ENCODE measurements at regions not wholly inside any gene's neighbourhood (a gene's known extent, or its start where the extent isn't known, plus 50 kb on each side); places are given as distances from the start of the nearest gene placed in this dataset.
A peak's percentile ranks its signal among the peaks of the same experiment; 100 is the strongest.
"Not testable (repeated sequence)": the region's sequence is repeated elsewhere in the genome, so short reads cannot be mapped to it uniquely, and the experiment has no call there.

- DNase-seq (ENCODE audit: low read depth): not testable (repeated sequence)
Measured at GRCh38 chr9:81811688-81812087, 116.5 kb upstream of the SPATA31D4 start.

- no peak for DNase-seq (ENCODE audit: low read depth)
Measured at GRCh38 chr9:81814401-81814793, 113.8 kb upstream of the SPATA31D4 start.

- no peak for DNase-seq (ENCODE audit: low read depth)
Measured at GRCh38 chr9:81814794-81815464, 113.3 kb upstream of the SPATA31D4 start.

GRCh38 chr9:81815781-81816180 is 112.4 kb upstream of the SPATA31D4 start:
- DNase-seq (ENCODE audit: low read depth): no peak

GRCh38 chr9:81819155-81819554 is 109.1 kb upstream of the SPATA31D4 start:
- no peak for DNase-seq (ENCODE audit: low read depth)

GRCh38 chr9:81819859-81820546 is 108.2 kb upstream of the SPATA31D4 start:
- no peak for DNase-seq (ENCODE audit: low read depth)

GRCh38 chr9:81822301-81822865 is 105.8 kb upstream of the SPATA31D4 start:
- DNase-seq (ENCODE audit: low read depth): no peak

- DNase-seq (ENCODE audit: low read depth): no peak
Measured at GRCh38 chr9:81822967-81823366, 105.3 kb upstream of the SPATA31D4 start.

- DNase-seq (ENCODE audit: low read depth): no peak
Measured at GRCh38 chr9:81823672-81824554, 104.3 kb upstream of the SPATA31D4 start.

GRCh38 chr9:81824802-81825730 is 103.2 kb upstream of the SPATA31D4 start:
- DNase-seq (ENCODE audit: low read depth): no peak

GRCh38 chr9:81825846-81826516 is 102.2 kb upstream of the SPATA31D4 start:
- no peak for DNase-seq (ENCODE audit: low read depth)

GRCh38 chr9:81826517-81826906 is 101.7 kb upstream of the SPATA31D4 start:
- no peak for DNase-seq (ENCODE audit: low read depth)

GRCh38 chr9:81827616-81828296 is 100.5 kb upstream of the SPATA31D4 start:
- no peak for DNase-seq (ENCODE audit: low read depth)

GRCh38 chr9:81829195-81829882 is 98.9 kb upstream of the SPATA31D4 start:
- DNase-seq (ENCODE audit: low read depth): no peak

GRCh38 chr9:81830431-81830830 is 97.8 kb upstream of the SPATA31D4 start:
- not testable (repeated sequence) for DNase-seq (ENCODE audit: low read depth)

- peak; percentile 71 for DNase-seq (ENCODE audit: low read depth)
Measured at GRCh38 chr9:81832571-81833285, 95.5 kb upstream of the SPATA31D4 start.

GRCh38 chr9:81833563-81834345 is 94.5 kb upstream of the SPATA31D4 start:
- no peak for DNase-seq (ENCODE audit: low read depth)

Data from myocyte (in vitro differentiated cells).